H1 (cell line): ENCODE measurements at regions not wholly inside any gene's neighbourhood (a gene's known extent, or its start where the extent isn't known, plus 50 kb on each side); places are given as distances from the start of the nearest gene placed in this dataset.

ENCODE experiments used
- CTCF ChIA-PET: fragments of 300-600 bp; sonication (Branson Sonifier 250); formaldehyde crosslinking; loops from one replicate; lab custom pipeline; 2021; ENCODE audit not compliant: partially characterized antibody; lab: Charles Lee
- POLR2A ChIA-PET: fragments of 300-600 bp; sonication (Branson Sonifier 250); formaldehyde crosslinking; loops from one replicate; lab custom pipeline; 2021; ENCODE audit warnings: inconsistent platforms; ENCODE audit not compliant: partially characterized antibody; lab: Charles Lee
- DNase-seq, 2 experiments: peaks; one replicate each; pipeline versions ENCODE4 v3.0.0 to v3.0.0-alpha.2; 2010 to 2022; ENCODE audit warnings: low spot score in 2 of 2, low read depth in 1 of 2, mixed read lengths in 1 of 2
- FAIRE-seq: peaks from 2 replicates; lab custom pipeline; 2011; peaks lifted over from hg19 to GRCh38; lab: Jason Lieb, UNC
- H2AFZ ChIP-seq: 2 replicates; pipeline ENCODE4 v1.8.1; 2012; ENCODE audit warnings: low read length, inconsistent platforms
- H2AK5ac ChIP-seq: 2 replicates; pipeline ENCODE4 v1.6.1; 2013; ENCODE audit warnings: low read depth, low read length
- H2BK120ac ChIP-seq: replicated peaks from 2 replicates; pipeline ENCODE3; 2013; ENCODE audit warnings: low read depth, low read length, inconsistent platforms
- H2BK12ac ChIP-seq: 2 replicates; pipeline ENCODE4 v1.6.1; 2013; ENCODE audit warnings: low read depth, low read length
- H2BK15ac ChIP-seq: 2 replicates; pipeline ENCODE4 v1.6.1; 2013; ENCODE audit warnings: low read length
- H2BK20ac ChIP-seq: 2 replicates; pipeline ENCODE4 v1.6.1; 2013; ENCODE audit warnings: low read length
- H2BK5ac ChIP-seq: 2 replicates; pipeline ENCODE4 v1.6.1; 2013; ENCODE audit warnings: low read depth, low read length
- H3K14ac ChIP-seq: 2 replicates; pipeline ENCODE4 v1.6.1; 2013; ENCODE audit warnings: inconsistent platforms; ENCODE audit not compliant: insufficient read length
- H3K18ac ChIP-seq: 2 replicates; pipeline ENCODE4 v1.6.1; 2013; ENCODE audit warnings: low read length; ENCODE audit errors: extremely low read depth
- H3K23ac ChIP-seq: 2 replicates; pipeline ENCODE4 v1.6.1; 2013; ENCODE audit warnings: inconsistent platforms; ENCODE audit not compliant: insufficient read length
- H3K23me2 ChIP-seq: 2 replicates; pipeline ENCODE4 v1.6.1; 2013; ENCODE audit warnings: low read depth, low read length
- H3K27ac ChIP-seq: 2 replicates; pipeline ENCODE4 v1.6.1; 2011; ENCODE audit warnings: low read depth, low read length, inconsistent platforms
- H3K27me3 ChIP-seq, 4 experiments: replicated peaks in 1 of 4; 1 replicate in 1 of 4; 2 replicates in 3 of 4; pipeline versions ENCODE4 v1.6.1 to v1.8.1; 2011 to 2013; ENCODE audit warnings: low read length in 3 of 4, mild to moderate bottlenecking in 3 of 4, inconsistent platforms in 2 of 4, mixed read lengths in 2 of 4, moderate library complexity in 1 of 4; ENCODE audit not compliant: control insufficient read depth in 3 of 4, insufficient read depth in 3 of 4; ENCODE audit errors: extremely low read depth in 1 of 4
- H3K36me3 ChIP-seq, 4 experiments: 2 replicates each; pipeline versions ENCODE4 v1.6.1 to v1.8.1; 2011 to 2013; ENCODE audit warnings: mild to moderate bottlenecking in 4 of 4, low read length in 3 of 4, moderate library complexity in 2 of 4, control low read depth in 1 of 4, inconsistent platforms in 1 of 4; ENCODE audit not compliant: insufficient read depth in 4 of 4, control insufficient read depth in 2 of 4
- H3K4ac ChIP-seq: replicated peaks from 2 replicates; pipeline ENCODE3; 2013; ENCODE audit warnings: low read length, low read depth, mixed read lengths, inconsistent platforms; ENCODE audit not compliant: insufficient read length
- H3K4me1 ChIP-seq, 4 experiments: replicated peaks in 1 of 4; 1 replicate in 1 of 4; 2 replicates in 3 of 4; pipeline versions ENCODE4 v1.6.1 to v1.8.1; 2011 to 2013; ENCODE audit warnings: low read length in 3 of 4, inconsistent platforms in 2 of 4, mixed read lengths in 1 of 4; ENCODE audit not compliant: insufficient read depth in 4 of 4, control insufficient read depth in 3 of 4
- H3K4me2 ChIP-seq, 2 experiments: 2 replicates each; pipeline versions ENCODE4 v1.6.1 to v1.8.1; 2011 to 2013; ENCODE audit warnings: low read depth in 2 of 2, low read length in 2 of 2, control low read depth in 1 of 2, inconsistent platforms in 1 of 2, mild to moderate bottlenecking in 1 of 2; ENCODE audit not compliant: insufficient read depth in 1 of 2
- H3K4me3 ChIP-seq, 4 experiments: fragments of 200-600, 300-600 bp in 1 of 4; sonication (generic), shearing (Covaris generic), sonication (Bioruptor Twin) in 1 of 4; 2 replicates each; pipeline versions ENCODE4 v1.5.1 to v1.8.1; 2011 to 2016; ENCODE audit warnings: low read length in 4 of 4, low read depth in 3 of 4, control low read depth in 2 of 4, inconsistent platforms in 2 of 4, mild to moderate bottlenecking in 2 of 4, mixed read lengths in 1 of 4, moderate library complexity in 1 of 4; ENCODE audit not compliant: insufficient read depth in 2 of 4; ENCODE audit errors: extremely low read depth in 1 of 4
- H3K56ac ChIP-seq: replicated peaks from 2 replicates; pipeline ENCODE3; 2013; ENCODE audit warnings: low read depth, mild to moderate bottlenecking, mixed read lengths, low read length, inconsistent platforms; ENCODE audit not compliant: insufficient read length
- H3K79me1 ChIP-seq: 2 replicates; pipeline ENCODE4 v1.6.1; 2013; ENCODE audit warnings: low read depth, low read length, control low read depth
- H3K79me2 ChIP-seq, 2 experiments: 2 replicates each; pipeline versions ENCODE4 v1.6.1 to v1.8.1; 2012 to 2013; ENCODE audit warnings: low read length in 2 of 2, mild to moderate bottlenecking in 2 of 2, inconsistent platforms in 1 of 2; ENCODE audit not compliant: insufficient read depth in 2 of 2, control insufficient read depth in 1 of 2
- H3K9ac ChIP-seq, 4 experiments: replicated peaks in 1 of 4; 1 replicate in 1 of 4; 2 replicates in 3 of 4; pipeline versions ENCODE4 v1.6.1 to v1.8.1; 2011 to 2013; ENCODE audit warnings: low read depth in 3 of 4, low read length in 3 of 4, control low read depth in 2 of 4, mild to moderate bottlenecking in 2 of 4, moderate library complexity in 2 of 4, inconsistent platforms in 1 of 4; ENCODE audit errors: extremely low read depth in 1 of 4
- H3K9me3 ChIP-seq, 2 experiments: 2 replicates each; pipeline versions ENCODE4 v1.6.1 to v1.8.1; 2012 to 2013; ENCODE audit warnings: mild to moderate bottlenecking in 2 of 2, moderate library complexity in 2 of 2, control low read depth in 1 of 2, inconsistent platforms in 1 of 2, low read depth in 1 of 2, low read length in 1 of 2, mixed read lengths in 1 of 2; ENCODE audit not compliant: insufficient read depth in 2 of 2
- H4K20me1 ChIP-seq, 2 experiments: replicated peaks in 1 of 2; 2 replicates each; pipeline versions ENCODE3 to v1.8.1; 2011 to 2013; ENCODE audit warnings: inconsistent platforms in 2 of 2, low read length in 2 of 2, mild to moderate bottlenecking in 1 of 2; ENCODE audit not compliant: insufficient read depth in 2 of 2, control insufficient read depth in 1 of 2
- H4K5ac ChIP-seq: 2 replicates; pipeline ENCODE4 v1.6.1; 2013; ENCODE audit warnings: low read length, low read depth, mixed read lengths, inconsistent platforms; ENCODE audit not compliant: insufficient read length
- H4K8ac ChIP-seq: 2 replicates; pipeline ENCODE4 v1.8.0; 2013; ENCODE audit warnings: mild to moderate bottlenecking, moderate library complexity, low read length, inconsistent platforms; ENCODE audit not compliant: insufficient read depth; ENCODE audit errors: extremely low read depth
- H4K91ac ChIP-seq: replicated peaks from 2 replicates; pipeline ENCODE3; 2013; ENCODE audit warnings: low read length, mixed read lengths, inconsistent platforms; ENCODE audit not compliant: insufficient read length
- BACH1 ChIP-seq: IDR thresholded peaks from 2 replicates; pipeline ENCODE4 v1.6.1; 2012; ENCODE audit warnings: low read length, improper control_type of control experiment
- BRCA1 ChIP-seq: IDR thresholded peaks from 2 replicates; pipeline ENCODE4 v1.6.1; 2012; ENCODE audit warnings: low read depth, low read length, improper control_type of control experiment
- CHD1 ChIP-seq: IDR thresholded peaks from 2 replicates; pipeline ENCODE4 v1.6.1; 2012; ENCODE audit warnings: low read depth, low read length, improper control_type of control experiment
- CHD2 ChIP-seq: IDR thresholded peaks from 2 replicates; pipeline ENCODE4 v1.6.1; 2012; ENCODE audit warnings: low read length, improper control_type of control experiment
- CTBP2 ChIP-seq: IDR thresholded peaks from 2 replicates; pipeline ENCODE4 v1.7.0; 2011; ENCODE audit warnings: borderline replicate concordance, mild to moderate bottlenecking, moderate library complexity, mixed read lengths, low read length; ENCODE audit not compliant: insufficient read depth, insufficient read length
- EGR1 ChIP-seq: IDR thresholded peaks from 2 replicates; pipeline ENCODE4 v1.6.1; 2011; ENCODE audit warnings: low read depth, low read length, borderline replicate concordance
- EZH2 ChIP-seq: fragments of 200-600 bp; sonication (generic); IDR thresholded peaks from 2 replicates; pipeline ENCODE4 v1.7.1; 2012; ENCODE audit warnings: low read depth, mild to moderate bottlenecking, moderate library complexity, low read length, inconsistent platforms; ENCODE audit not compliant: severe bottlenecking
- JUND ChIP-seq: IDR thresholded peaks from 2 replicates; pipeline ENCODE4 v1.6.1; 2011; ENCODE audit warnings: mild to moderate bottlenecking, improper control_type of control experiment, low read length
- MAFK ChIP-seq: IDR thresholded peaks from 2 replicates; pipeline ENCODE4 v1.6.1; 2012; ENCODE audit warnings: low read depth, mild to moderate bottlenecking, improper control_type of control experiment, low read length
- POLR2AphosphoS5 ChIP-seq: IDR thresholded peaks from 2 replicates; pipeline ENCODE4 v1.6.1; 2011; ENCODE audit warnings: low read depth, low read length
- RNF2 ChIP-seq: fragments of 200-900, 300-1000 bp; sonication (generic); IDR thresholded peaks from 2 replicates; pipeline ENCODE4 v1.7.1; 2016; ENCODE audit warnings: borderline replicate concordance, low read depth, mild to moderate bottlenecking, antibody characterized with exemption, low read length; ENCODE audit not compliant: poor library complexity, severe bottlenecking; ENCODE audit errors: missing control alignments
- SP1 ChIP-seq: IDR thresholded peaks from 2 replicates; pipeline ENCODE4 v1.6.1; 2011; ENCODE audit warnings: low read depth, low read length
- SRF ChIP-seq: IDR thresholded peaks from 2 replicates; pipeline ENCODE4 v1.6.1; 2011; ENCODE audit warnings: mild to moderate bottlenecking, low read depth, low read length, moderate library complexity
- TAF1 ChIP-seq: IDR thresholded peaks from 2 replicates; pipeline ENCODE4 v1.6.1; 2011; ENCODE audit warnings: mild to moderate bottlenecking, low read depth, low read length
- TCF12 ChIP-seq: IDR thresholded peaks from 2 replicates; pipeline ENCODE4 v1.6.1; 2011; ENCODE audit warnings: low read depth, mild to moderate bottlenecking, low read length
- WGBS, 2 experiments: shearing (Covaris generic) in 1 of 2; methylation state at CpG; one replicate each; pipeline versions ENCODE4 v1.1.6 to v1.1.7; 2013 to 2015; ENCODE audit warnings: low lambda C conversion rate in 2 of 2, mixed read lengths in 2 of 2, inconsistent platforms in 1 of 2, low coverage in 1 of 2, missing lambda C conversion rate in 1 of 2; ENCODE audit not compliant: insufficient replicate concordance in 2 of 2, insufficient coverage in 1 of 2, insufficient read length in 1 of 2; ENCODE audit errors: extremely low coverage in 1 of 2, missing lambda C conversion rate in 1 of 2; 5-methylcytosine and 5-hydroxymethylcytosine counted together
- TF ChIP-seq, protein P1 (sequence below): IDR thresholded peaks from 2 replicates; pipeline ENCODE4 v1.6.1; 2012; ENCODE audit warnings: inconsistent platforms

DNA sequence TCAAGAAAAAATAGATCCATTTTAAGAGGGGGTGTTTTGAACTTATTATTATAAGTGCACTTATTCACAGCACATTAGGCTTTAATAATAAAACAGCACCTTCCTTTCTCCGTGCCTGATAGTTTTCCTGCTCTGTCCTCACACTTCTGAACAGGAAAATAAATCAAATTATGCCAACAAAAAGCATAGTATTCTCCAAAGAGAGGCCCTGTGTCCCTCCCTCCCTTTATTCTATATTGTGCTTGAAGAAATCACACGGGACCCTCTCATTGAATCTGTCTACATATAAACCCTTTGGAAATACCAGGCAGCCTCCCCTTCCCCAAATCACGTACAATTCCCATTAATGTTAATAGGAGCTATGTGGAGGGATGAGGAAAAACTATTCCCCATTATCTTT lies 462.9 kb upstream of the NRSN1 start:
- WGBS, 2 experiments: 90% methylated on average over 3 of the region's 3 CpGs; no CpG with 5 or more reads in 1 of the 2 experiments
- Histone ChIP-seq H3K79me2 (no peaks in the 10 kb centered on the region), H3K56ac (no peak overlapping the region), H3K23me2 (no peaks in the 10 kb centered on the region), H2BK20ac (no peak overlapping the region), H3K27me3 (no peaks in the 10 kb centered on the region), H3K4ac (no peak overlapping the region), H2BK120ac (no peak overlapping the region), H3K4me2 (no peak overlapping the region), H3K36me3 (no peaks in the 10 kb centered on the region), H2BK12ac (no peak overlapping the region), H2AFZ (no peak overlapping the region), H4K91ac (no peak overlapping the region), H2AK5ac (no peak overlapping the region), H3K9me3 (peaks cover 0 to 5% of the 10 kb centered on the region in 2 experiments; a peak in 1 of 4 replicates), H3K9ac (no peak overlapping the region), H3K79me1 (no peaks in the 10 kb centered on the region), H2BK15ac (no peak overlapping the region), H4K20me1 (no peaks in the 10 kb centered on the region), H2BK5ac (no peak overlapping the region), H3K4me3 (no peak overlapping the region), H3K4me1 (peaks cover 0 to 3% (median 1%) of the 10 kb centered on the region in 4 experiments; a peak in 2 of 7 replicates), H3K14ac (no peak overlapping the region), H4K8ac (no peak overlapping the region), H4K5ac (no peak overlapping the region), H3K23ac (no peak overlapping the region), H3K18ac (no peak overlapping the region), H3K27ac (no peak overlapping the region)
- TF ChIP-seq JUND (no peak), RNF2 (no peak), EGR1 (no peak), MAFK (no peak), CHD1 (no peak), CTBP2 (no peak), EZH2 (no peak), BACH1 (no peak), POLR2AphosphoS5 (no peak), TAF1 (no peak), CHD2 (no peak), SRF (no peak), BRCA1 (no peak), TCF12 (no peak), SP1 (no peak)
- TF ChIP-seq, protein P1, sequence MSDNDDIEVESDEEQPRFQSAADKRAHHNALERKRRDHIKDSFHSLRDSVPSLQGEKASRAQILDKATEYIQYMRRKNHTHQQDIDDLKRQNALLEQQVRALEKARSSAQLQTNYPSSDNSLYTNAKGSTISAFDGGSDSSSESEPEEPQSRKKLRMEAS: no peak
- DNase-seq (no peak), FAIRE-seq (no peak)
- POLR2A ChIA-PET: no interaction called here
- CTCF ChIA-PET: interaction anchor here (1.0 kb wide), 1 partner anchor 12 kb away, joined by 4 read pairs; no protein-coding TSS in a partner anchor
